ENCODE measurements at regions not wholly inside any gene's neighbourhood (a gene's known extent, or its start where the extent isn't known, plus 50 kb on each side); places are given as distances from the start of the nearest gene placed in this dataset.

DNA sequence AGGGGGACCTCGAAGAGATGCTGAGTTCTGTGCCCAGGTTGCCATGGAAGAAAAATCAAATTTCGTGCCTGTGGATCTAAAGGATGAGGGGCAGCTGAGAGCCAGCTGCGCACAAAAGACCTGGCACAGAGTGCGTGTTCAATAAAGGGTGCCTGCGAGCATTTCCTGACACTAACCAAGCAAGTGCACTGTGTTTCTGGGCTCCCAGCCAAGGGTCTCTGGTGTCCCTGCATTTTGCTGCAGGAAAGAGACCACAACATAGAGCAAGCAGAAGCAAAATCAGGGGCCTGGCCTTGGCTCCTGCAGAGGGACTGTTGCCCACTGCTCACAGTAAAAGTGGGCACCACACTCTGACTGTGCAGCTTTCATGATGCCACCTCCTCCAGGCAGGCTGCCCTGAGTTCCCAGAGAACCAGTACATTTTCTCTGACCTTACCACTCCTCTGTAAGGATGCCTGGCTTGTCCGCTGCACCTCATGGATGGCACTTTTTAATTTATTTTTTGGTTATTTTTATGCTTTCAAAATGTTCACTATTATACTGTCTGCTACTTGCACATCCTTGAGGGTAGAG lies 70.8 kb upstream of the GPR12 start (continued):
- no peak for TF ChIP-seq REST (IDR thresholded peaks at IDR 0.05; ENCODE audit: low read depth, low read length)
- TF ChIP-seq, protein P1, sequence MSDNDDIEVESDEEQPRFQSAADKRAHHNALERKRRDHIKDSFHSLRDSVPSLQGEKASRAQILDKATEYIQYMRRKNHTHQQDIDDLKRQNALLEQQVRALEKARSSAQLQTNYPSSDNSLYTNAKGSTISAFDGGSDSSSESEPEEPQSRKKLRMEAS (IDR thresholded peaks at IDR 0.05; ENCODE audit: low read depth, low read length) = no peak
- TF ChIP-seq, protein P2, sequence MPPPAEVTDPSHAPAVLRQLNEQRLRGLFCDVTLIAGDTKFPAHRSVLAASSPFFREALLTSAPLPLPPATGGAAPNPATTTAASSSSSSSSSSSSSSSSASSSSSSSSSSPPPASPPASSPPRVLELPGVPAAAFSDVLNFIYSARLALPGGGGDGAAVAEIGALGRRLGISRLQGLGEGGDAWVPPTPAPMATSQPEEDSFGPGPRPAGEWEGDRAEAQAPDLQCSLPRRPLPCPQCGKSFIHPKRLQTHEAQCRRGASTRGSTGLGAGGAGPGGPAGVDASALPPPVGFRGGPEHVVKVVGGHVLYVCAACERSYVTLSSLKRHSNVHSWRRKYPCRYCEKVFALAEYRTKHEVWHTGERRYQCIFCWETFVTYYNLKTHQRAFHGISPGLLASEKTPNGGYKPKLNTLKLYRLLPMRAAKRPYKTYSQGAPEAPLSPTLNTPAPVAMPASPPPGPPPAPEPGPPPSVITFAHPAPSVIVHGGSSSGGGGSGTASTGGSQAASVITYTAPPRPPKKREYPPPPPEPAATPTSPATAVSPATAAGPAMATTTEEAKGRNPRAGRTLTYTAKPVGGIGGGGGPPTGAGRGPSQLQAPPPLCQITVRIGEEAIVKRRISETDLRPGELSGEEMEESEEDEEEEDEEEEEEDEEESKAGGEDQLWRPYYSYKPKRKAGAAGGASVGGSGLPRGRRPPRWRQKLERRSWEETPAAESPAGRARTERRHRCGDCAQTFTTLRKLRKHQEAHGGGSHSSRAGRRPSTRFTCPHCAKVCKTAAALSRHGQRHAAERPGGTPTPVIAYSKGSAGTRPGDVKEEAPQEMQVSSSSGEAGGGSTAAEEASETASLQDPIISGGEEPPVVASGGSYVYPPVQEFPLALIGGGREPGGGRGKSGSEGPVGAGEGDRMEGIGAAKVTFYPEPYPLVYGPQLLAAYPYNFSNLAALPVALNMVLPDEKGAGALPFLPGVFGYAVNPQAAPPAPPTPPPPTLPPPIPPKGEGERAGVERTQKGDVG (CRISPR knock-in tag; IDR thresholded peaks at IDR 0.05) = no peak

DNA sequence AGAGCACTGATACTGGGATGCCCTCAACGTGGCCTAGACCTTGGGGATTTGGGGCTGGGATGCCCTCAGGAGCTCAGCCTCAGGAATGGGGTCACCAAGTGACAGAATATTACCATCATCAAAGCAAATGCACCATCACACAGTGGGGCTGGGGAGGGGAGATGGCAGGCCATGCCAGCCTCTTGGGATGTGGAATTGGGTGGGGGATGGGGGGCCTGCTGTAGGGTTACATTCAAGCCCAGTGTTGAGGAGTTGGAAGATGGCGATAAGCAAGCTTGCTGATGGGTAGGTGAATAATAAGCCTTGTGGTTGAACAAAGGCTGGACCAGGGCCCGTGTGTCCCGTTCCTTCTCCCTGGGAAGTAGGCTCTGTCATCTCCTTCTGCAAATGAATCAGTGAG lies 69.1 kb upstream of the GPR12 start:
- DNase-seq (ENCODE audit: low read depth, low spot score) (no peak), FAIRE-seq (no peak), ATAC-seq (no peak)
- intact Hi-C loops (cut with micrococcal nuclease; ENCODE audit: unreplicated experiment) (no loop called here), in situ Hi-C loops (cut with MboI) (no loop called here)
- H3K9ac ChIP-seq (ENCODE audit: control insufficient read depth, insufficient read depth, low read length) = no peak overlapping the region
- H3K27me3 ChIP-seq (replicated peaks in 1 of 2; ENCODE audit: control insufficient read depth in 2 of 2, insufficient read depth in 2 of 2, low read length in 1 of 2) = peaks cover 0 to 3% of the 10 kb centered on the region in 2 experiments; a peak in 2 of 4 replicates
- RAD21 ChIA-PET (ENCODE audit: unreplicated experiment) = interaction anchor here (0.6 kb wide), 1 partner anchor 1445 kb away, joined by 3 read pairs; no protein-coding TSS in a partner anchor
- H3K27ac ChIP-seq (ENCODE audit: control insufficient read depth, insufficient read depth) = no peak overlapping the region
- no peaks in the 10 kb centered on the region for H3K4me1 ChIP-seq (ENCODE audit: control insufficient read depth, insufficient read depth, low read length)
- H3K36me3 ChIP-seq (ENCODE audit: control insufficient read depth in 2 of 2, insufficient read depth in 2 of 2, low read length in 1 of 2) = no peaks in the 10 kb centered on the region
- CTCF ChIA-PET = no interaction called here
- 19% methylated on average over 4 of the region's 4 CpGs for WGBS (ENCODE audit: insufficient coverage, insufficient replicate concordance, low lambda C conversion rate, missing lambda C conversion rate)
- TF ChIP-seq, protein P3, sequence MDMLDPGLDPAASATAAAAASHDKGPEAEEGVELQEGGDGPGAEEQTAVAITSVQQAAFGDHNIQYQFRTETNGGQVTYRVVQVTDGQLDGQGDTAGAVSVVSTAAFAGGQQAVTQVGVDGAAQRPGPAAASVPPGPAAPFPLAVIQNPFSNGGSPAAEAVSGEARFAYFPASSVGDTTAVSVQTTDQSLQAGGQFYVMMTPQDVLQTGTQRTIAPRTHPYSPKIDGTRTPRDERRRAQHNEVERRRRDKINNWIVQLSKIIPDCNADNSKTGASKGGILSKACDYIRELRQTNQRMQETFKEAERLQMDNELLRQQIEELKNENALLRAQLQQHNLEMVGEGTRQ (IDR thresholded peaks at IDR 0.05; ENCODE audit: borderline replicate concordance, low read depth, low read length) = no peak
- H3K4me2 ChIP-seq (ENCODE audit: control insufficient read depth, insufficient read depth) = no peak overlapping the region
- H3K79me2 ChIP-seq (ENCODE audit: control insufficient read depth, insufficient read depth, low read length) = no peaks in the 10 kb centered on the region
- H4K20me1 ChIP-seq (ENCODE audit: control insufficient read depth, insufficient read depth) = no peaks in the 10 kb centered on the region
- POLR2A ChIA-PET = no interaction called here
- SMC1A ChIA-PET (ENCODE audit: uncharacterized antibody, unreplicated experiment) = no interaction called here
- H3K4me3 ChIP-seq = no peak overlapping the region
- no TSS peak for BruUV-seq (replicated peaks)
- H2AFZ ChIP-seq (ENCODE audit: control insufficient read depth, low read depth, low read length) = no peak overlapping the region
- no peaks in the 10 kb centered on the region for H3K9me3 ChIP-seq (replicated peaks; ENCODE audit: control insufficient read depth, insufficient read depth, low read length)

Data from GM12878 (cell line).